H9 (cell line): ENCODE measurements at regions not wholly inside any gene's neighbourhood (a gene's known extent, or its start where the extent isn't known, plus 50 kb on each side); places are given as distances from the start of the nearest gene placed in this dataset.

ENCODE experiments used
- DNase-seq: peaks from one replicate; pipeline ENCODE4 v3.0.0-alpha.2; 2017
- H2AFZ ChIP-seq: one replicate; pipeline ENCODE4 v1.6.1; 2013; ENCODE audit warnings: mild to moderate bottlenecking, low read length, control low read depth, moderate library complexity
- H2AK5ac ChIP-seq: 2 replicates; pipeline ENCODE4 v1.6.1; 2013; ENCODE audit warnings: low read length, control low read depth, mixed read lengths; ENCODE audit not compliant: insufficient read length
- H2BK120ac ChIP-seq: one replicate; pipeline ENCODE4 v1.6.1; 2013; ENCODE audit warnings: low read depth, mild to moderate bottlenecking, low read length, control low read depth, inconsistent platforms; ENCODE audit not compliant: poor library complexity, severe bottlenecking
- H2BK12ac ChIP-seq: 2 replicates; pipeline ENCODE4 v1.6.1; 2013; ENCODE audit warnings: low read length, control low read depth, mixed read lengths, low read depth; ENCODE audit not compliant: insufficient read length
- H2BK15ac ChIP-seq: 2 replicates; pipeline ENCODE4 v1.6.1; 2013; ENCODE audit warnings: low read depth, low read length, control low read depth
- H2BK20ac ChIP-seq: one replicate; pipeline ENCODE4 v1.6.1; 2013; ENCODE audit warnings: low read depth, mild to moderate bottlenecking, low read length, control low read depth, inconsistent platforms; ENCODE audit not compliant: poor library complexity, severe bottlenecking
- H2BK5ac ChIP-seq: 2 replicates; pipeline ENCODE4 v1.6.1; 2013; ENCODE audit warnings: low read length, control low read depth, mixed read lengths; ENCODE audit not compliant: insufficient read length
- H3K14ac ChIP-seq: 2 replicates; pipeline ENCODE4 v1.6.1; 2013; ENCODE audit warnings: low read length, control low read depth; ENCODE audit not compliant: insufficient read depth
- H3K18ac ChIP-seq: 2 replicates; pipeline ENCODE4 v1.6.1; 2013; ENCODE audit warnings: low read depth, mild to moderate bottlenecking, mixed read lengths, low read length, control low read depth; ENCODE audit not compliant: insufficient read length
- H3K23ac ChIP-seq: 2 replicates; pipeline ENCODE4 v1.6.1; 2013; ENCODE audit warnings: low read length, control low read depth, mixed read lengths, low read depth; ENCODE audit not compliant: insufficient read length
- H3K23me2 ChIP-seq: 2 replicates; pipeline ENCODE4 v1.6.1; 2013; ENCODE audit warnings: low read depth, mild to moderate bottlenecking, mixed read lengths, low read length, control low read depth; ENCODE audit not compliant: insufficient read length, poor library complexity, severe bottlenecking
- H3K27ac ChIP-seq: 2 replicates; pipeline ENCODE4 v1.5.1; 2013; ENCODE audit warnings: low read length, control low read depth, mixed read lengths, low read depth; ENCODE audit not compliant: insufficient read length
- H3K27me3 ChIP-seq: 2 replicates; pipeline ENCODE4 v1.6.1; 2013; ENCODE audit warnings: low read length, control low read depth, inconsistent platforms; ENCODE audit not compliant: insufficient read depth
- H3K4ac ChIP-seq: 2 replicates; pipeline ENCODE4 v1.6.1; 2013; ENCODE audit warnings: low read depth, mild to moderate bottlenecking, control low read depth, inconsistent platforms, low read length, moderate library complexity
- H3K4me1 ChIP-seq: 2 replicates; pipeline ENCODE4 v1.6.1; 2013; ENCODE audit warnings: low read length, control low read depth, inconsistent platforms; ENCODE audit not compliant: insufficient read depth
- H3K4me2 ChIP-seq: 2 replicates; pipeline ENCODE4 v1.6.1; 2013; ENCODE audit warnings: low read length, control low read depth, mixed read lengths; ENCODE audit not compliant: insufficient read length, insufficient read depth
- H3K56ac ChIP-seq: 2 replicates; pipeline ENCODE4 v1.6.1; 2013; ENCODE audit warnings: low read depth, mild to moderate bottlenecking, mixed read lengths, low read length, control low read depth; ENCODE audit not compliant: insufficient read length
- H3K79me1 ChIP-seq: 2 replicates; pipeline ENCODE4 v1.6.1; 2013; ENCODE audit warnings: low read depth, mild to moderate bottlenecking, moderate library complexity, low read length, control low read depth, inconsistent platforms; ENCODE audit not compliant: insufficient read depth, poor library complexity, severe bottlenecking
- H3K79me2 ChIP-seq: 2 replicates; pipeline ENCODE4 v1.6.1; 2013; ENCODE audit warnings: low read length, control low read depth, inconsistent platforms; ENCODE audit not compliant: insufficient read depth
- H3K9ac ChIP-seq: 2 replicates; pipeline ENCODE4 v1.6.1; 2013; ENCODE audit warnings: low read length, control low read depth, mixed read lengths; ENCODE audit not compliant: insufficient read length; ENCODE audit errors: extremely low read depth
- H3K9me3 ChIP-seq: one replicate; pipeline ENCODE4 v1.6.1; 2013; ENCODE audit warnings: low read depth, low read length, inconsistent platforms; ENCODE audit not compliant: control insufficient read depth
- H3T11ph ChIP-seq: one replicate; pipeline ENCODE4 v1.6.1; 2013; ENCODE audit warnings: mild to moderate bottlenecking, low read length, control low read depth, inconsistent platforms
- H4K20me1 ChIP-seq: one replicate; pipeline ENCODE4 v1.6.1; 2013; ENCODE audit not compliant: control insufficient read depth, insufficient read length, insufficient read depth
- H4K5ac ChIP-seq: 2 replicates; pipeline ENCODE4 v1.6.1; 2013; ENCODE audit warnings: low read depth, mild to moderate bottlenecking, mixed read lengths, low read length, control low read depth; ENCODE audit not compliant: insufficient read length
- H4K8ac ChIP-seq: replicated peaks from 2 replicates; pipeline ENCODE4 v1.6.1; 2013; ENCODE audit warnings: low read length, control low read depth, mixed read lengths, low read depth; ENCODE audit not compliant: insufficient read length
- H4K91ac ChIP-seq: 2 replicates; pipeline ENCODE4 v1.6.1; 2013; ENCODE audit warnings: low read depth, mild to moderate bottlenecking, moderate library complexity, mixed read lengths, low read length, control low read depth; ENCODE audit not compliant: insufficient read length
- H3K27ac Mint-ChIP-seq, 3 experiments: 2 replicates in 2 of 3; 3 replicates in 1 of 3; pipeline ENCODE4 v1.8.0; 2020 to 2021; ENCODE audit warnings: mixed read lengths in 3 of 3, mild to moderate bottlenecking in 1 of 3, moderate library complexity in 1 of 3
- H3K27me3 Mint-ChIP-seq: 2 replicates; pipeline ENCODE4 v1.8.0; 2021; ENCODE audit warnings: low read depth, mild to moderate bottlenecking, moderate library complexity, mixed read lengths
- H3K36me3 Mint-ChIP-seq, 3 experiments: 2 replicates in 2 of 3; 3 replicates in 1 of 3; pipeline ENCODE4 v1.8.0; 2020 to 2021; ENCODE audit warnings: low read depth in 3 of 3, mixed read lengths in 3 of 3; ENCODE audit not compliant: insufficient read depth in 1 of 3
- H3K4me1 Mint-ChIP-seq, 2 experiments: 2 replicates each; pipeline ENCODE4 v1.8.0; 2020; ENCODE audit warnings: mixed read lengths in 2 of 2
- H3K4me3 Mint-ChIP-seq, 2 experiments: 2 replicates in 1 of 2; 3 replicates in 1 of 2; pipeline ENCODE4 v1.8.0; 2020 to 2021; ENCODE audit warnings: mild to moderate bottlenecking in 2 of 2, mixed read lengths in 2 of 2, moderate library complexity in 1 of 2
- H3K9me3 Mint-ChIP-seq, 2 experiments: 2 replicates in 1 of 2; 3 replicates in 1 of 2; pipeline ENCODE4 v1.8.0; 2020; ENCODE audit warnings: mild to moderate bottlenecking in 2 of 2, mixed read lengths in 2 of 2, moderate library complexity in 1 of 2
- CTCF ChIP-seq: fragments of 200-600 bp; sonication (generic); conservative IDR thresholded peaks from 3 replicates; pipeline ENCODE4 v1.8.0; 2021; ENCODE audit warnings: antibody characterized with exemption, mild to moderate bottlenecking
- WGBS: extraction: QIAGEN DNeasy Blood & Tissue Kit; methylation state at CpG from one replicate; pipeline ENCODE4 v1.1.7; 2013; ENCODE audit warnings: missing lambda C conversion rate, low lambda C conversion rate, mixed read lengths; ENCODE audit not compliant: insufficient read length; ENCODE audit errors: extremely low coverage; 5-methylcytosine and 5-hydroxymethylcytosine counted together

- peaks cover 2% of the 10 kb centered on the region; the same call in 1 of the 2 replicates for H3K4me1 ChIP-seq
- H3K23me2 ChIP-seq = no peaks in the 10 kb centered on the region
- no peak for DNase-seq
These were observed 445.8 kb upstream of the NAALADL2 start for GRCh38 chr3:174413062-174413912.

More at GRCh38 chr3:174413062-174413912, 445.8 kb upstream of the NAALADL2 start:
- Mint-ChIP-seq H3K9me3 (peaks cover 0 to 1% of the 10 kb centered on the region in 2 experiments; a peak in 1 of 5 replicates), H3K36me3 (peaks cover 0 to 3% (median 2%) of the 10 kb centered on the region in 3 experiments; a peak in 4 of 7 replicates), H3K4me3 (no peak overlapping the region), H3K27me3 (no peaks in the 10 kb centered on the region), H3K4me1 (peaks cover 28 to 42% of the 10 kb centered on the region in 2 experiments), H3K27ac (peak overlapping the region; percentile 15 to 98 (median 76); a peak in 6 of 7 replicates)
- Histone ChIP-seq H4K91ac (no peak overlapping the region), H3K27me3 (no peaks in the 10 kb centered on the region), H2BK15ac (no peak overlapping the region), H3K14ac (no peak overlapping the region), H4K20me1 (no peaks in the 10 kb centered on the region), H3K4ac (no peak overlapping the region), H2AFZ (no peak overlapping the region), H3K18ac (no peak overlapping the region), H3K79me2 (no peaks in the 10 kb centered on the region), H3K56ac (no peak overlapping the region), H2AK5ac (no peak overlapping the region), H3T11ph (no peak overlapping the region), H2BK12ac (no peak overlapping the region), H3K9me3 (no peaks in the 10 kb centered on the region), H2BK5ac (no peak overlapping the region), H2BK20ac (no peak overlapping the region), H4K8ac (no peak overlapping the region), H3K23ac (no peak overlapping the region), H3K4me2 (no peak overlapping the region), H2BK120ac (no peak overlapping the region), H3K9ac (no peak overlapping the region), H3K27ac (peak overlapping the region; percentile 65), H3K79me1 (no peaks in the 10 kb centered on the region), H4K5ac (no peak overlapping the region)
- 100% methylated on average over 1 of the region's 2 CpGs for WGBS
- no peak for TF ChIP-seq CTCF
